ENCODE measurements at regions not wholly inside any gene's neighbourhood (a gene's known extent, or its start where the extent isn't known, plus 50 kb on each side); places are given as distances from the start of the nearest gene placed in this dataset.

DNA sequence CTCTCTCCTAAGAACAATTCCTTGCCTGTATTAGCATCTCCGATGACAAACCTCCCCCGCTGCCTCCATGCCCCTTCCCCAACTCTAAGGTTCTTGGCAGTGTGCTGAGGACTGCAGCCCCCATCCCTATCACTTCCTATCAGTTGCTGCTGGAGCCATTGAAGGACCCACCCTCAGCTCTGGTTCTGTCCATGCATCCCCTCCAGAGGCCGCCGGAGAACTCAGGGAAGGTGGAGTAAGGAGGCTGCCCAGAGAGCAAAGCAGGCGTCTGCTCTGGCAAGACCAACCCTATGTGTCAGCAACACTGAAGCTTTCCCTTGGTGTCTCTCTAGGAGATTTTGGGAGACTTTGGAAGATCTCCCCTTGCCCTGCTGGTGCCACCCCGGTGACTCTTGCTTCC is 1139.5 kb downstream of the TBC1D22A start:
- ChIA-PET POLR2A (no interaction called here), CTCF (no interaction called here)
- Histone ChIP-seq H3K27me3 (ENCODE audit: control insufficient read depth, insufficient read depth, low read length) (no peaks in the 10 kb centered on the region), H3K36me3 (ENCODE audit: control insufficient read depth, insufficient read depth, low read length) (no peaks in the 10 kb centered on the region), H3K4me3 (ENCODE audit: low read depth, low read length) (no peak overlapping the region)
- DNase-seq (ENCODE audit: low read depth): no peak
- TF ChIP-seq, protein P1, sequence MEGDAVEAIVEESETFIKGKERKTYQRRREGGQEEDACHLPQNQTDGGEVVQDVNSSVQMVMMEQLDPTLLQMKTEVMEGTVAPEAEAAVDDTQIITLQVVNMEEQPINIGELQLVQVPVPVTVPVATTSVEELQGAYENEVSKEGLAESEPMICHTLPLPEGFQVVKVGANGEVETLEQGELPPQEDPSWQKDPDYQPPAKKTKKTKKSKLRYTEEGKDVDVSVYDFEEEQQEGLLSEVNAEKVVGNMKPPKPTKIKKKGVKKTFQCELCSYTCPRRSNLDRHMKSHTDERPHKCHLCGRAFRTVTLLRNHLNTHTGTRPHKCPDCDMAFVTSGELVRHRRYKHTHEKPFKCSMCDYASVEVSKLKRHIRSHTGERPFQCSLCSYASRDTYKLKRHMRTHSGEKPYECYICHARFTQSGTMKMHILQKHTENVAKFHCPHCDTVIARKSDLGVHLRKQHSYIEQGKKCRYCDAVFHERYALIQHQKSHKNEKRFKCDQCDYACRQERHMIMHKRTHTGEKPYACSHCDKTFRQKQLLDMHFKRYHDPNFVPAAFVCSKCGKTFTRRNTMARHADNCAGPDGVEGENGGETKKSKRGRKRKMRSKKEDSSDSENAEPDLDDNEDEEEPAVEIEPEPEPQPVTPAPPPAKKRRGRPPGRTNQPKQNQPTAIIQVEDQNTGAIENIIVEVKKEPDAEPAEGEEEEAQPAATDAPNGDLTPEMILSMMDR (IDR thresholded peaks at IDR 0.05; ENCODE audit: insufficient read depth, low read depth, low read length): no peak

DNA sequence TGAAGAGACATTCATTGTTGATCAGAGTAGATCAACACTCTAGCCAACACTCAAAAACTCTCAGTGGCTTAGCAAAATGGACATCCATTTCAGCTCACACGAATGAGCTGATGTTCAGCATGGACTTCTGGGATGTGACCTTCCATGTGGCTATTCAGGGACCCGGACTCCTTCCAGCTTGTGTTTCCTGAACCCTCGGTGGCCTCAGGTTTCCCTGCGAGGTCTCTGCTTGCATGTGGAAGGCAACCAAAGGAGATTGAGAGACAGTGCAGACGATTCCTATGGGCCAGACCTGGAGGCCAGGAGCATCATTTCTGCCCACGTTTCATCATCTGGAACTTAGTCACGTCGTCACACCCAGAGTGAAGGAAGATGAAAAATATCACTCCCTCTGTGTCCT is 1137.4 kb downstream of the TBC1D22A start:
- no peaks in the 10 kb centered on the region for H3K27me3 ChIP-seq (ENCODE audit: control insufficient read depth, insufficient read depth, low read length)
- TF ChIP-seq, protein P1 (IDR thresholded peaks at IDR 0.05; ENCODE audit: insufficient read depth, low read depth, low read length): no peak
- ChIA-PET CTCF (no interaction called here), POLR2A (no interaction called here)
- H3K36me3 ChIP-seq (ENCODE audit: control insufficient read depth, insufficient read depth, low read length): no peaks in the 10 kb centered on the region
- DNase-seq (ENCODE audit: low read depth): no peak
- H3K4me3 ChIP-seq (ENCODE audit: low read depth, low read length): no peak overlapping the region

GRCh38 chr22:47898946-47899345 is 1136.5 kb downstream of the TBC1D22A start:
- Histone ChIP-seq H3K36me3 (ENCODE audit: control insufficient read depth, insufficient read depth, low read length) (no peaks in the 10 kb centered on the region), H3K27me3 (ENCODE audit: control insufficient read depth, insufficient read depth, low read length) (no peaks in the 10 kb centered on the region), H3K4me3 (ENCODE audit: low read depth, low read length) (no peak overlapping the region)
- DNase-seq (ENCODE audit: low read depth): no peak
- TF ChIP-seq, protein P1 (IDR thresholded peaks at IDR 0.05; ENCODE audit: insufficient read depth, low read depth, low read length): no peak
- ChIA-PET POLR2A (no interaction called here), CTCF (no interaction called here)

DNA sequence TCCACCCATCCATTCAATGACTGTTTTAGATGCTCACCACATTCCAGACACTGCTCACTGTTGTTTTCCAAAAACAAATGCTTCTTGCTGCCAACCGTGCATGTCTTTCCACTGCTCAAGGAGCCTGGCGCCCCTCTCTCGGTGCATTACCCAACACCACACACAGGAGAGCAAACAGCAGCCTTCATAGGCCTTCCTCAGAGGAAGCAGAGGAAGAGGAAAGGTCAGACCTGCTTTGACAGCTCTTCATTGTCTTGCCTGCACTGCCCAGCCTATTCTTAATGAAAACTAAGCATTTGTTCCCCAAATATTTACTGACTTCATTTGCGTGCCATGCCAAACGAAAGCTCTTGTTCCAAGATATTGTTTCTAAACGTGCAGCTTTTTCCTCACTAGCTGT is 1129.2 kb downstream of the TBC1D22A start:
- POLR2A ChIA-PET: no interaction called here
- no peak overlapping the region for H3K4me3 ChIP-seq (ENCODE audit: low read depth, low read length)
- H3K27me3 ChIP-seq (ENCODE audit: control insufficient read depth, insufficient read depth, low read length): no peaks in the 10 kb centered on the region
- DNase-seq (ENCODE audit: low read depth): no peak
- CTCF ChIA-PET: no interaction called here
- no peaks in the 10 kb centered on the region for H3K36me3 ChIP-seq (ENCODE audit: control insufficient read depth, insufficient read depth, low read length)
- TF ChIP-seq, protein P1 (IDR thresholded peaks at IDR 0.05; ENCODE audit: insufficient read depth, low read depth, low read length): no peak

GRCh38 chr22:47888817-47889216 is 1126.4 kb downstream of the TBC1D22A start:
- no peak for DNase-seq (ENCODE audit: low read depth)
- H3K27me3 ChIP-seq (ENCODE audit: control insufficient read depth, insufficient read depth, low read length): no peaks in the 10 kb centered on the region
- POLR2A ChIA-PET: no interaction called here
- CTCF ChIA-PET: no interaction called here
- no peaks in the 10 kb centered on the region for H3K36me3 ChIP-seq (ENCODE audit: control insufficient read depth, insufficient read depth, low read length)
- no peak overlapping the region for H3K4me3 ChIP-seq (ENCODE audit: low read depth, low read length)
- TF ChIP-seq, protein P1 (IDR thresholded peaks at IDR 0.05; ENCODE audit: insufficient read depth, low read depth, low read length): no peak

All from BJ (cell line).